GM18519 (cell line): ENCODE measurements at regions not wholly inside any gene's neighbourhood (a gene's known extent, or its start where the extent isn't known, plus 50 kb on each side); places are given as distances from the start of the nearest gene placed in this dataset.

ENCODE experiments used
- ATAC-seq: cut with Tn5 transposase; IDR thresholded peaks from one replicate; pipeline ENCODE4 v1.9.1; 2021; ENCODE audit warnings: mild to moderate bottlenecking, moderate library complexity; ENCODE audit not compliant: unreplicated experiment, low FRiP score

DNA sequence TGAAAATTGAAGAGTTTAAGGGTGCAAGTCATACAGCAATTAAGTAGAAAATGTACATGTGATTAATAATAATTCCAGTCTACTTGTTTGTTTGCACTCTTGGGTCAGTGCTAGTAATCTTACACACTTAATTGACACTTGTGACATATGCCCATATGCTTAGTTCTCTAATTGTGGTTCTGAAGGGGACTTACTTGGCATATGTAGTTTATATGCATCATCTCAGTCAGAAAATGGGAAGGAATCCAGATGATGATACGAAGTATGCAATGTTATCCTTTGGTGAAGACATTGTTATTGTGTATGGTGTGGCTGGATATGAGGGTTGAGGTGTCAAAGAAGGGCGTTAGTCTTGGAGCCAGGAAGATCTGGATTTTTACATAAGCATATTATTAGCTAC lies 193.5 kb upstream of the HDAC9 start:
- ATAC-seq, result no peak

DNA sequence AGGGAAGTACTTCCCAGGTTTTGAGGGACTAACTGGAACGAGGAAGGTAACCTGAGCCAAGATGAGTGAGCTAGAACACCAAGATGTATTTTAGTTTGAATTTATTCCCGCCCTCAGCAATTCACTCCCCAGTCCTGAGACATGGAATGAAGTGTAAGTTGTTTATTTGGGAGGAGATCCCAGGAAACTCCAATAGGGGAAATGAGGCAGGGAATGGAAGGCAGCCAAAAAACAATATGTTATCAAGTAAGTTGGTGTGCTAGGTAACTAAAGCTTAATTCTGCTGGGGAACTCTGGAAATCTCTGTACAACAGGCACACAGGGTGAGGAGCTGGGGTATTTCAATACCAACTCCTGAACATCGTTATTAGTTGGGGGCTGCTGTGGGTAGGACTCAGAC lies 189.7 kb upstream of the HDAC9 start:
- ATAC-seq, result no peak

DNA sequence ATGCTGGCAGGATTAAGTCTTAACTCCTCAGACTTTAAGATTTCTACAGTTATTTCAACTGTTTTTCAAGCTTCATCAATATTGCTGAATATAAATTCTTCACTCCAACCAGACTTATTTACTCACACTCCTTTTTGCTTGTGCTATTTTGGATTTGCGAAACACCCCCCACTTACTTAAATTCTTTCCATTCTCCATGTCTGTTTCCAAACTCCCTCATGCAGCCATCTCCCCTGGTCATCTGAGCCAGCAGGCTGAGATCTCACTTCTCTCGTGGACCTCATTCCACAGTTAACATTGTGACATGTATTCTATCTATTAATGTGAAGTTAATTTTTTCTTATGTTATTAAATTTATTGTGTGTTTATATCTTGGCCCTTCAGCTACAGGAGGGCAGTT lies 188.9 kb upstream of the HDAC9 start:
- ATAC-seq, result no peak

DNA sequence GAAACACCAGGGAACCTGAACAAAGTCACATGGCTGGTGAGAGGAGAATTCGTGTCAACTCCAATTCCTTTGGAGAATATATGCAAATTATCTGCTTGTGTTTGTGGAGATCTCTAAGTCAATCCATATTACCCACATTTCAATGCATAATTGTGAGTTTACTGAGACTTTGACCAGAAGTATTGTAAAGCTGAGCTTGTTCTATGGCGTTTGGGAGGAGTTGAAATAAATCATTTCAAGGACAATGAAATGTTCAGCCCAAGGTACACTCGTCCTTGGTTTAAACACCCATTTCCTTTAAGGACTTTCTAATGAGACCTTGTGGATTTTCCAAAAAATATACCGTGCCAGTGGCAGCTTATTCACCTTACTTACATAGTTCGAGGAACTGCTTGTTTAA lies 186.6 kb upstream of the HDAC9 start:
- ATAC-seq, result no peak

DNA sequence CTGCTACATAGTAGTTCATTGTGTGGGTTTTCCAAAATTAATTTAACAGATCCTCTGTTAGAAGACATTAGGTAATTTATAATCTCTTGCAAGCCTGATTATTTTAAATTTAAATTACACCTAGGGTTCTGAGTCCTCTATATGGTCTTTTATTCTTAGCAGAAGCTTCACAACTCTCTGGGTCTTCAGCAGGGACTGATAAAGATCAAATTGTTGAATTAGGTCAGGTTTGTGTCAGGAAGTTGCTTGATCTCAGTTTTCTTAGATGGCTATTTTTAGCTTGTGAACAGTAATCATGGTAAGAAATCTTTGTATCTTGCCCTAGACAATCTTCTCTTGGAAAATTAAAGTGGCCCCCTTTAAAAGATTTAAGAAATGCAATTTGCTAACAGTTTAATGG lies 183.1 kb upstream of the HDAC9 start:
- no peak for ATAC-seq

DNA sequence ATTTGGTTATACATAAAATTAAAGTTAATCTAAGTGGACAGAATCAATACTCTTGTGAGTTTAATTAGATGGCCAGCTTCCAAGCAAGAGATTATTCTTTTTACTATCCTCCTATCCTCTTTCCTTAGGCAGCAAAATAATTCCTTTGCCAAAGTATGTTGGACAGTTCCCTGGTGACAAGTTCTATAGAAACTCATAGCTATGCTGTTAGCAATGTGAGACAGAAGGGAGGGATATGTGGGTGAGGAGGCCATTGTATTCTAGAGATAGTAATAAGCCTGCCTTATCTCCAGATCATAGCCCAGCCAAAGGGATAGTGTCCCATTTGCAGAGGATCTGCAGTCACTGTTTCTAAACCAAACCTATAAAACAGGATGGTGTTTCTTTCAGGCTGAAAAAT lies 181.6 kb upstream of the HDAC9 start:
- ATAC-seq, result no peak

DNA sequence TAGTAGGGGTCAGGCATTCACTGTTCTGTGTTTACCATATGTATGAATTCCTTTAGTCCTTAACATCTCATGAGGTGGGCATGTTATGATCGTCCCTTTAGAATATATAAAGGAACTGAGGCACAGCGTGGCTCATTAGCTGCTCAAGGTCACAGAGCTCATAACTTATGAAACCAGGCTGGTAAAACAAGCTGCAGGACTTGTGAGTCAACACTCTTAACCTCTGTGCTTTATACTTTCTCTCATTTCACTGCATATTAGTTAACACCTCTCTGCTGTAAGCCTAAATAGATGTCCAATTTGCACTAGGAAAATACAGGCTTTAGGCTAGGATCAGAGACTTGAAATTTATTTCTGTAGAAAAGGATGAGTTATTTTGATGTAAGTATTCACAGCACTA lies 180.3 kb upstream of the HDAC9 start:
- ATAC-seq, result no peak

DNA sequence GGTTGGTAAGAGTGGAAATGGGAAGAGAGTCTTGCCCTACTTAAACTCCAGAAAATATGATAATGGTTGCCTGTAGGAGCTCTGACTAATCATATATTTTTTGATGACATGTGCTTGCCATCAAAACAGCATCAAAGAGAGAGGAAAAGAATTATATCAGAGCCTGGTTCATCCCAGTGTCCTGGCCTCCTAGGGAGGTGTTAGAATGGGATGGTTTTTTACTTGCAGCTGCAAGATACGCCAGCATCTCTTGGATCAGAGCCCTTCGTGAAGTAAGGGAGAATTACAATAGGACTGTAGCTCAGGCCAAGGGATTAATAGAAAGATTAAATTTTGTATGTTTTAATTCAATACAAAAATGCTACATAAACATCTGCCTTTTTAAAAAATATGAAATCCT lies 177.6 kb upstream of the HDAC9 start:
- no peak for ATAC-seq

DNA sequence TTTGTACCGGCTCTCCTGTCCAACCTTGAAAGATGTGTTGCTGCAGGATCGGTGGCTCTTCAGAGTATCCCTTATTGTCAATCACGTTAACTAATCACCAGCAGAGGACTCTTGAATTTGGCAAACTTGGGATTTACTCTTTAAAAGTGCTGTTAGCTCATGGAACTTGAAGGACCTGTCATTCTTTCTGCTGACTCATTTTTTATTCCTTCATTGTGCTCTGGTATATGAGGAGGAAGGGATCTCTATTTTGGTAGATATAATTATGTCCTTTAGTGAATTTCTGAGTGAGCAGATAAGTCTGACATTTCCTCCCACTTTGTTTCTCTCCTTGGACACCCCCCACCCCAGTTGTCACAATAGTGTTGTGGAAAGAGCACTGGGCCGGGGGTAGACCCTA lies 175.1 kb upstream of the HDAC9 start:
- ATAC-seq, result no peak

DNA sequence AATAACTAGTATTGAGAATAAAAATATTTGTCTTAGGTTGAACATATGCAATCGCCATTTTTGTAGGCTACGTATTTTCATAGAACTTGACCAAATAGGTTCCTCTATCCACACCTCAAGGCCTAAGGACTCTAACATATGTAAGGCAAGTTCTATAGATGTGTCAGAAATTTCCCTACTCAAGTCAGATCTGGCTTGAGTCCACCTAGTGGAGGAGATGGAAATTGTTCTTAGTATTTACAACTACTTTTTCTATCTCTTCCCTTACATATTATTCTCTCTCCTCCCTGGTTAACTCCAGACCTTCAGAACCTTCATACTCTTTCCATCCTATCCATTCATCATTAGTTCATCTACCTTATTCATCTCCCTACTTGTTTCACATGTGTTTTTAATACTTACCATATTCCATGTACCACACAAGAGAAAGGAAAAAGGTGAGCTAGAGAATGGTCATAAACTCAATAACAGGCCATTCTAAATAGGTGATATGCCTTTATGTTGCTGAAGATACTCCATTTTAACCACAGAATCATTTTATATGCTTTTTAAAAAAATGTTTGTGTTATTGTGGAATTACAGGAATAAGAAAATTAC lies 174.5 kb upstream of the HDAC9 start:
- ATAC-seq, result peak; percentile 91

DNA sequence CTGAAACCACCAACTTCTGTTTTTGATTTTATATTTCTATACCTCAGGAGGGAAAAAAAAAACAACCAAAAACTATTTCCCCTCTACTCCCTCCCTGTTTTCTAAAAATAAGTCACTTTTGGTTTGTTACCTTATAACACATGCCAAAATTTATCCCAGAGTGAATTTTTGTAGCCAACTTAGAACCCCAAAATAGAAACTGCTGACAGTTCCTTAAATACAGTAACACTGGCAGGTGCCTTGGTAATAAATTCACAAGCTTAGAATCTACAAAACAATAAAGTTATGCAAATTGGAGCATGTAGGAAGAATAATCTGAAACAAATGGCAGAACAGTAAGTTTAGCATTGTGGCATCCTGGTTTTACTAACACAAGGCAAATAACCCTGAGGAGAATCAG lies 165.0 kb upstream of the HDAC9 start:
- no peak for ATAC-seq

DNA sequence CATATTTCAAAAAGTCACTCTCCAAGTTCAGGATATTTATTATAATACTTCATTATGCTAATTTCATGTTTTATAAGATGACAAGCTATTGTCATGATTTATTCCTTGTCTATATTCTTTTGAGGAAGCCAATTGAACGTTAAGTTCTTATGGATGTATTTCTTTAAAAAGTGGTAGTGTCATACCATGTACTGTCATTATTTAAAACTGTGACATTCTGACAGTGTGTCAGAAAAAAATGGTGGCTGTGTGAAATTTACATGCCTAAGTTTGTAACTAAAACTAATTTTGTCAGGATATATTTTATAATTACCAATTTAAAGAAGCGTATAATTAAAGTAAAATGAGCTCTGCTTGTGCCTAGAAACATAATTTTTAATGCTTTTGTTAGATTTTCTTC lies 158.9 kb upstream of the HDAC9 start:
- ATAC-seq, result no peak

DNA sequence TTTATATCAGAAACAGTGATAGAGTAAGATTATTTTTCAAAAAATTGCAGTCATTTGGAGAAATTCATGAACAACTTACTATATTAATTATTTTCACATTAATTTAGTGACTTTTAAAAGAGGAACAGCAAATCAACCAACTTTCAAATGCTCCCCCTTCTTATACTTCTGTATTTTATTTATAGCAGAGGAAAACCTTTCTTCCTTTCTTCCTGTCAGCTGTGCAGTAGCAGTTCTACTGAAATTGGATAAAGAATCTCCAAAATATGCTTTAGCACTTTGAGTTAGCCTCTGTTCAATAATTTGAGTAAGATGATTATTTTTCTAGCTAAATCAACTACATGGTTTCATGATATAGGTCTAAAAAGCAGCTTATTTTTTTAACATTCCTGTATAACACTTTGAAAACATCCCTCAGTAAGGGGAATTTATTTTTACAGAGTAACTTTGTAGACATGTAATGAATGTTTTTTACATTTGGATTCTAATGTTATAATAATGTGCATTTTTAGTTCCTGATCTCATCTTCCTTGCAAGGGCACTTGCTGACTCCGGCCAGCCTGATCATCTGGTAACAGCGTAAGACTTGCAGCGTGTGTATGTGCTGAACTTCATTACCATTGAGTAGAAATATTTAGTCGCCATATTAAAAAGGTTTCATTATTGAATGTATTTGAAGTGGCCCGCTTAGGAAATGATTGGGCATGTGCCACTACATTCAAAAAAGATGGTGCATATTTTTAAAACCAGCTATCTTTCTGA lies 158.3 kb upstream of the HDAC9 start:
- no peak for ATAC-seq

DNA sequence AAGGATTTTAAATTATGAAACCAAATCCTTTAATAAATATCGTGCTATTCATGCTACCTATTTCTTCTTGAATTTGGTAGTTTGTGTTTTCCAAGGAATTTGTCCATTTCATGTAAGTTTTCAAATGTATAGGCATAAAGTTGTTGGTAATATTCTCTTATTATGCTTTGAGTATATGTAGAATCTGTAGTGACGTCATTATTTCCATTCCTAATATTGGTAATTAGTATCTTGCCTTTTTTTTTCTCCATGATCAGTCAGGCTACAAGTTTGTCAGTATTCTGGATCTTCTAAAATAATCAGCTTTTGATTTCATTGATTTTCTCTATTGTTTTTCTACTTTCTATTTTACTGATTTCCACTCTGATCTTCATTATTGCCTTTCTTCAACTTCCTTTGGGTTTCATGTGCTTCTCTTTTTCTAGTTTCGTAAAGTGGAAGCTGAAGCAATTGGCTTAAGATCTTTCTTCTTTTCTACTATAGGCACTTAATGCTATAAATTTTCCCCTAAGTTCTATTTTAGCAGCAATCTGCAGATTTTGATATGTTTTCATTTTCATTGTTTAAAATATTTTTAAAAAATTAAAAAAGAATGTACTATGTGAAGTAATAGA lies 156.5 kb upstream of the HDAC9 start:
- ATAC-seq, result no peak

DNA sequence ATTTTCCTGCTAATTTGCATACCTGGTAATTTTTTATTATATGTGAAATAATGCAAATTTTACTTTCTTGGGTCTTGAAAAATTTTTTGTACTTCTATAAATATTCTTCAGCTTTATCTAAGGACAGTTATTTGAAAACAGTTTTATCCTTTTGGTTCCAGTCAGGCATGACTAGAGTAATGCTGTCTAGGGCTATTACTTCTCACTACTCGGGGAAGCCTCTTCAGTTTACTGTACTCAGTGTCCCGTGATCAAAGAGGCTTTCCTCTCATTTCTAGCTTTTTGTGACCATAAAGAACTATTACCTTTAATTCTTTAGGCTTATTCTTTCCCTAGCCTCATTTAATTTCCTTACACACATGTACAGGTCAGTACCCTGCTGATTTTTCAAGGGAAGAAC lies 153.8 kb upstream of the HDAC9 start:
- ATAC-seq, result no peak

DNA sequence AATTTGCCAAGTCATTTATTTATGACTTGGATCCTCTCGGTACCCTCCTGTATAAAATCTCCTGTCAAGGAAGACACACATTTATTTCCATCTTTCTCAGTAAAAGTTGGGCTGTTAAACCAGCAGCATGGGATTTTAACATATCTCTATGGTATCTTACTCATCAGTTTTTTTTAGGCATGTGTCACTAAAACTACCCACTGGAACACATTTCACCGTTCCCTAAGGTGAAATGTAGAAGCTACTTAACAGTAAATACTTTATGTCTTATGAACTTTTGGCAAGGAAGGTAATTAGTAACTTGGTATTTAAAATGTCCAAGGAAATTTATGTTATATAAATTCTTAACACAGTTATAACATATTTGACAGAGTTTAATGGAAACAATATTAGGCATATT lies 152.5 kb upstream of the HDAC9 start:
- ATAC-seq, result no peak

DNA sequence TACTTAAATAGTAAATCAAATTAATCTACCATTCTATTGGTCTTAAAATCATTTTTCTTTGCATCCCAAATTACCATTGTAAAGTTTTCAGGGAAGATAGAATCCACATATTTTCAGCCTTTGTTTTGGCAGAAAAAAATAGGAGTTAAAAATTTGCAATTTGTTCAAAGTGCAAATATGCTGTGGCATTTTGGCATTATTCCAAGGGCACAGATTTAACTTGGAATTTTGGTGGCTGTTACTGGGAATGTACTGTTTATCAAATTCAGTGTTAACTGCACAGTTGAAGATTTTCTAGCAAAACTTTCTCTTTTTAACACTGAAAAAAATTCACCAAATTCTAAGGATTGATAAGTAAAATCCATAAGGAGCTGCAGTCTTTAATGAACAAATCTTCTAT lies 151.0 kb upstream of the HDAC9 start:
- ATAC-seq, result no peak

DNA sequence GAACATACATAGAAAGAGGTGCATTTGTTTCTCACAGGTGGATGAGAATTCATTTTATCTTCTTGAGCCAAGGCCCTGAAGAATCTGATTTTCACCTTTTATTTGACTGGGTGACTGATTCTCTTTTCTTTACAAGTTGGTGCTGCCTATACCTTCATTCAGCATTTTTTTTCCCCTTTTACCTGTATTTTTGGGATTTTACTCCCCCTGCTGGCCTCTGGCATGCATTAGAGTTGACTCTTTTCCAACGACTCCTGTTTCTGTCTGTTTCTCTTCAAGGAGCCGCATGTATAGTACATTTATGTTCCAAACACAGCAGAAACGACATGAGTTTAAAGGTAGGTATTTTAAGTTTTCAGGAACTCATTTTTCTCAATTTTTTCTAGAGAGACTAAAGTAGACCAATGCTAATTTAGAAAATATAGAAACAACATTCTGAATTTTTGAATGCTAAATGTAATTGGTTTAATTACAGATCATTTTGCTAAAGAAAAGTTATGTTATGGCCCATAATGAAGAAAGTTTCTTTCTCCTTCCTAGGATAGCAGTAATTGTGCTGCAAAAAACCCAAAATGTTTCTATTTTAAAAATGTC lies 149.8 kb upstream of the HDAC9 start:
- ATAC-seq, result peak; percentile 57

DNA sequence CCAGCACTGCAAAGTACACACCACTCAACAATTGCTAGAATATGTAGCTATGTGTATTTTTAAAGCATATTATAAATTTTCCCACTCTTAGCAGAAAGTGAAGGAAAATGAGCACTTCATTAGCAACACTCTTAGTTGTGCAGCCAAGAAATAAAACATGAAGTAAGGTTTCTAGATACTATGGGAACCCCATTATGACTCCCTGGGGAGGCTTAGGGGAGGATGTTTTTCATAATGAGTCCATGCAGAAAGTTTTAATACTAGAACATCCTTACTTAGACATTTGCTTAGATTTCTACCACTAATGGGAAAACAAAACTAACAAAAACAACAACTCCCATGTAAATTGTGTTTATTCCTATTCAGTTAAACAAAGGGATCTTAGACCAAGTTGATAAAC lies 148.4 kb upstream of the HDAC9 start:
- ATAC-seq, result no peak

DNA sequence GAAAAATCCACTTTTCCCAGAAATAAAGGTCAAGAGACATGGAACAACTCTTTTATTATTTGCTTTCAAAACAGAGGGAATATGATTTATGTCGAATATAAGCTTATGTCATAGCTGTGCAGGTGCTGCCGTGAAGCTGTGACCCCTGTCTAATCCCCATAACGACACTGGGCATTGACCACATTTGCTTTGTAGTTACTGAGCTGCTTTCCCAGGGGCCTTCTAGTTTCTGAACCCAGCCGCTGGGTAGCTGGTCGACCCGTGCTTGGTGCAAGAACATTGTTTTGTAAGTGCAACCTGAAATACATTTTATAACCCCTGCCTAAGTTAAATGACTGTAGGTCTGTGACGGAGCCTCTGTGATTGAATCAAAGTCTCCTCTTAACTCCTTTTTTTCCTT lies 144.9 kb upstream of the HDAC9 start:
- ATAC-seq, result no peak

DNA sequence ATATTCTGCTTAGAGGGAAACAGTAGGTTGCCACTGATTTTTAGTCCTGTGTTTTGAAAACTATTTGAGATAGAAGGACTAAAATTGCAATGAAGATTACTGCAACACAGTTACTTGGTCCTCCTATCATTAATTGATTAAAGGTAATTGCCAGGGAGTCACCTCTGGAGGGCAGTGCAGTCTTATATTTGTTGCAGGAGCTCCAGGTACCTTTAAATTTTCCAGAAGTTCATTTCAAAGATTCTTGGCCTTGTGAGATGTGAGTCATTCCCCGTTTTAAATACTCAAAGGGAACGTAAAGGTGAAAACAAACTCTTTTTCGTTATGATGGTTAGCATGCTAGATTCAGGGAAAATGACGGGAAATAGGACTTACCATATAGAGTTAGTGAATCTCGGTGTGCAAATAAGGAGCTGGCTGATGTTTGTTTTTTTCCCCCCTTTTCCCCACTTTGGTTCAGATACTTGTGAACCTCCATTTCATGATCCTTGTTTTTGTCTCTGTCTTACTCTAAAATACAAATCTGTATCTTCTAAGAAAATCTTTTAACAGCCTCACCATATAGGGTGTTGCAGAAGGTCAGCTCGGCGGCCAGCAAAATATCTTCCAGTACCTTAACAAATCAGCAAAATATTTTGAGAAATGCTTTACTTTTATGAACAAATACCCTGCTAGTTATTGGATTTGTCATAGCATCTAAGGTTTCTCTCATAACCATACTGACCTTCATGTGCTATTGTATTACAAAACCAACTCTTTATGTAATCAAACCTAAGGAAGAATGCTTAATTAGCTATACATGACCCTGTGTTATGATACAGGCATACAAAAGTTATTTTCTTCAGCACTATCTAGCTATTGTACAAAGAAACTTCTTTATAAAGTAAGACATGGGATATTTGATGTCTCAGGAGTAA lies 143.0 kb upstream of the HDAC9 start:
- peak; percentile 61 for ATAC-seq
